GM18508 (cell line): ENCODE measurements at regions not wholly inside any gene's neighbourhood (a gene's known extent, or its start where the extent isn't known, plus 50 kb on each side); places are given as distances from the start of the nearest gene placed in this dataset.
"Not testable (repeated sequence)": the region's sequence is repeated elsewhere in the genome, so short reads cannot be mapped to it uniquely, and the experiment has no call there.

Source experiments
- ATAC-seq: cut with Tn5 transposase; IDR thresholded peaks from one replicate; pipeline ENCODE4 v1.9.1; 2021; ENCODE audit warnings: moderate number of reproducible peaks; ENCODE audit not compliant: insufficient read depth, unreplicated experiment

GRCh38 chr22:25406510-25407210, 157.8 kb upstream of the GRK3 start:
- ATAC-seq, result no peak

- no peak for ATAC-seq
These were observed 157.1 kb upstream of the GRK3 start for GRCh38 chr22:25407226-25407858.

- no peak for ATAC-seq
These were observed 156.6 kb upstream of the GRK3 start for GRCh38 chr22:25407859-25408229.

GRCh38 chr22:25409240-25409639, 155.2 kb upstream of the GRK3 start:
- ATAC-seq, result no peak

GRCh38 chr22:25410849-25411248, 153.6 kb upstream of the GRK3 start:
- no peak for ATAC-seq

GRCh38 chr22:25413620-25414019, 150.9 kb upstream of the GRK3 start:
- no peak for ATAC-seq

- ATAC-seq, result not testable (repeated sequence)
These were observed 148.7 kb upstream of the GRK3 start for GRCh38 chr22:25415731-25416130.

GRCh38 chr22:25417826-25418225, 146.6 kb upstream of the GRK3 start:
- not testable (repeated sequence) for ATAC-seq

- no peak for ATAC-seq
These were observed 145.0 kb upstream of the GRK3 start for GRCh38 chr22:25419247-25420113.

- ATAC-seq, result not testable (repeated sequence)
These were observed 144.4 kb upstream of the GRK3 start for GRCh38 chr22:25420114-25420441.

GRCh38 chr22:25420471-25420924, 144.0 kb upstream of the GRK3 start:
- ATAC-seq, result no peak

- no peak for ATAC-seq
These were observed 143.3 kb upstream of the GRK3 start for GRCh38 chr22:25420925-25421904.

- ATAC-seq, result not testable (repeated sequence)
These were observed 137.8 kb upstream of the GRK3 start for GRCh38 chr22:25426530-25427308.

- not testable (repeated sequence) for ATAC-seq
These were observed 132.7 kb upstream of the GRK3 start for GRCh38 chr22:25431637-25432342.

- not testable (repeated sequence) for ATAC-seq
These were observed 131.0 kb upstream of the GRK3 start for GRCh38 chr22:25433381-25433970.

GRCh38 chr22:25437414-25438160, 126.9 kb upstream of the GRK3 start:
- ATAC-seq, result no peak

GRCh38 chr22:25447067-25447685, 117.3 kb upstream of the GRK3 start:
- no peak for ATAC-seq
